Ishikawa (cell line): ENCODE measurements at regions not wholly inside any gene's neighbourhood (a gene's known extent, or its start where the extent isn't known, plus 50 kb on each side); places are given as distances from the start of the nearest gene placed in this dataset.

Source experiments
- CEBPB ChIP-seq: IDR thresholded peaks from 2 replicates; pipeline ENCODE4 v1.6.1; 2012
- CREB1 ChIP-seq: IDR thresholded peaks from 2 replicates; pipeline ENCODE4 v1.6.1; 2012; ENCODE audit warnings: low read depth
- EGR1 ChIP-seq: IDR thresholded peaks from 2 replicates; pipeline ENCODE4 v1.6.1; 2012
- EP300 ChIP-seq: IDR thresholded peaks from 2 replicates; pipeline ENCODE4 v1.6.1; 2012; ENCODE audit warnings: borderline replicate concordance
- FOXM1 ChIP-seq: IDR thresholded peaks from 2 replicates; pipeline ENCODE4 v1.6.1; 2012; ENCODE audit warnings: low read depth, borderline replicate concordance
- MAX ChIP-seq: IDR thresholded peaks from 2 replicates; pipeline ENCODE4 v1.6.1; 2012
- NFIC ChIP-seq: IDR thresholded peaks from 2 replicates; pipeline ENCODE4 v1.6.1; 2012
- RAD21 ChIP-seq: IDR thresholded peaks from 2 replicates; pipeline ENCODE4 v1.6.1; 2012; ENCODE audit warnings: low read depth
- TAF1 ChIP-seq: IDR thresholded peaks from 2 replicates; pipeline ENCODE4 v1.6.1; 2012; ENCODE audit warnings: low read depth, mild to moderate bottlenecking
- TCF12 ChIP-seq: IDR thresholded peaks from 2 replicates; pipeline ENCODE4 v1.6.1; 2012; ENCODE audit warnings: low read depth
- TEAD4 ChIP-seq: IDR thresholded peaks from 2 replicates; pipeline ENCODE4 v1.6.1; 2012
- USF1 ChIP-seq: IDR thresholded peaks from 2 replicates; pipeline ENCODE4 v1.6.1; 2012
- YY1 ChIP-seq: IDR thresholded peaks from 2 replicates; pipeline ENCODE4 v1.6.1; 2012; ENCODE audit warnings: low read depth
- ZBTB7A ChIP-seq: IDR thresholded peaks from 2 replicates; pipeline ENCODE4 v1.6.1; 2012; ENCODE audit warnings: low read depth
- TF ChIP-seq, protein P1 (sequence below): IDR thresholded peaks from 2 replicates; pipeline ENCODE4 v1.6.1; 2012; ENCODE audit warnings: low read depth, mild to moderate bottlenecking

- no peak for TF ChIP-seq CEBPB
- no peak for TF ChIP-seq YY1
- TF ChIP-seq TEAD4 = no peak
Observed at GRCh38 chr1:199167460-199167859, 528.6 kb downstream of the PTPRC start.

DNA sequence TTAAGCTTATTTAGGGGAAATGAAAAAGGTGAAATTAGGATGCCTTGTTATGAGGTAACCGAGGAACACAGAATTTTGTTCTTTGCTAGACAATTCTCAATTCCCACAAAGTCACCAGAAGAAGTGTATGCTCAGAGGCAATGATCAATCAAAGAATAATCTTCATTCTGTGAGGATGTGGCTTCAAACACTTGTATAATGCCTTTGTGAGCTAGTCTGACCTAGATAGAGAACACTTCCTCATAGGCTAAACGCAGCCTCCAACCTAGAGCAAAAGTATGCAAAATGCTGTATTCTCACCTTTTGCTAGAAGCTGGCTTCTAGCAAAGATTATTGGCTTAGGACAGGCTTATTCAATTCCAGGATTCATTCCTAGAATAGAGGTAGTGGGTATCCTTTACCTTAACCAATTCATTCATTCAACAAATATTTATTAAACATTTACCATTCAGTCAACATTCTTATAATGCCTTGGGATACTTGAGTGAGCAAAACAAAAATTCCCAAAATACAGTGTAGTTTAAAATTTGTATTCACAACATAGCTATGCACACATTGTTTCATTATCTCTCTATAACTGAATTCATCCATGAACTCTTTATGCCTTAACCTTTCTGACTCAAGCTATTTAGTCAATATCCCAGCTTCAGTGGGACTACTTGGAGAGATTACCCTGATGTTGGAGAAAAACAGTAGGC, 530.2 kb downstream of the PTPRC start:
- TF ChIP-seq CREB1 = no peak
- no peak for TF ChIP-seq EP300
- no peak for TF ChIP-seq TEAD4
- no peak for TF ChIP-seq NFIC

DNA sequence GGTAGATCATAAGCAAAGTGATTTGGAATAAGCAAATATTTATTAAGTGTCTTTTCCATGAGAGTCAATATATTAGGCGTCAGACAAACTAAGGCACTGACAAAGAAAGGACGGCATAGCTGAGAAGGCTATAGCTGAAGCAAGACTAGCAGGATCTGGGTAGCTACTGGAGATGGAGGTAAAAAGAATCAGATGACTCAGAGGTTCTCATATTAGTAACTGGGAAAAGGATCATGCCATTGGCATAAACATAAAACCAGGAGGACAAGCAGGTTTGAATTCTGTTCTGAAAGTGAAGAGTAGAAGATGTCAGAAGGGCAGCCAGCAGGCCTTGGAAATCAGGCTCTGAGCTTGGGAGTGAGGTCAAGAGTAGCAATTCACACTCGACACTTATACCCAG, 531.9 kb downstream of the PTPRC start:
- TF ChIP-seq NFIC = no peak
- TF ChIP-seq EGR1 = no peak
- TF ChIP-seq RAD21 = no peak
- no peak for TF ChIP-seq ZBTB7A
- TF ChIP-seq CREB1 = no peak
- TF ChIP-seq USF1 = no peak
- TF ChIP-seq MAX = no peak

- TF ChIP-seq CEBPB (no peak), TEAD4 (no peak), NFIC (no peak), EP300 (no peak), ZBTB7A (no peak), RAD21 (no peak), USF1 (no peak), FOXM1 (no peak), MAX (no peak), TCF12 (no peak), EGR1 (no peak), CREB1 (no peak)
Observed at GRCh38 chr1:199172171-199173124, 533.6 kb downstream of the PTPRC start.

DNA sequence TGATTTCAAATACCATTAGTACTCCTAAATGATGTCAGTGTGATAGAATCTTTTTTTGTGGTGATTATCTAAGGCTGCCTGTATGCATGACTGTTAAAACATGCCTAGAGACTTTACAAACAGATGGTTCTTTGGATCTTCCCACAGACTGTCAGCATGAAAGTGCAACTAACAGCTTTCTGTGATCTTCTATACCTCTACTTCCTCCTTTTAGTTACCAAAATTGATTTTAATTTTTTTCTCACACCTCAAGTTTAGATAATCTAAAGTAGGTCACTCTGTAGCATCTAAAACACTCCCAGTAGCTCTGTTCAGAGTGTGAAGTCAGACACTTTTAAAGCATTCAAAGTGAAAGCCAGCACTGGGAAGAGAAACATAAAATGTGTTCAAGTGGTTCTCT, 534.5 kb downstream of the PTPRC start:
- TF ChIP-seq, protein P1, sequence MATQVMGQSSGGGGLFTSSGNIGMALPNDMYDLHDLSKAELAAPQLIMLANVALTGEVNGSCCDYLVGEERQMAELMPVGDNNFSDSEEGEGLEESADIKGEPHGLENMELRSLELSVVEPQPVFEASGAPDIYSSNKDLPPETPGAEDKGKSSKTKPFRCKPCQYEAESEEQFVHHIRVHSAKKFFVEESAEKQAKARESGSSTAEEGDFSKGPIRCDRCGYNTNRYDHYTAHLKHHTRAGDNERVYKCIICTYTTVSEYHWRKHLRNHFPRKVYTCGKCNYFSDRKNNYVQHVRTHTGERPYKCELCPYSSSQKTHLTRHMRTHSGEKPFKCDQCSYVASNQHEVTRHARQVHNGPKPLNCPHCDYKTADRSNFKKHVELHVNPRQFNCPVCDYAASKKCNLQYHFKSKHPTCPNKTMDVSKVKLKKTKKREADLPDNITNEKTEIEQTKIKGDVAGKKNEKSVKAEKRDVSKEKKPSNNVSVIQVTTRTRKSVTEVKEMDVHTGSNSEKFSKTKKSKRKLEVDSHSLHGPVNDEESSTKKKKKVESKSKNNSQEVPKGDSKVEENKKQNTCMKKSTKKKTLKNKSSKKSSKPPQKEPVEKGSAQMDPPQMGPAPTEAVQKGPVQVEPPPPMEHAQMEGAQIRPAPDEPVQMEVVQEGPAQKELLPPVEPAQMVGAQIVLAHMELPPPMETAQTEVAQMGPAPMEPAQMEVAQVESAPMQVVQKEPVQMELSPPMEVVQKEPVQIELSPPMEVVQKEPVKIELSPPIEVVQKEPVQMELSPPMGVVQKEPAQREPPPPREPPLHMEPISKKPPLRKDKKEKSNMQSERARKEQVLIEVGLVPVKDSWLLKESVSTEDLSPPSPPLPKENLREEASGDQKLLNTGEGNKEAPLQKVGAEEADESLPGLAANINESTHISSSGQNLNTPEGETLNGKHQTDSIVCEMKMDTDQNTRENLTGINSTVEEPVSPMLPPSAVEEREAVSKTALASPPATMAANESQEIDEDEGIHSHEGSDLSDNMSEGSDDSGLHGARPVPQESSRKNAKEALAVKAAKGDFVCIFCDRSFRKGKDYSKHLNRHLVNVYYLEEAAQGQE = no peak
- no peak for TF ChIP-seq RAD21
- no peak for TF ChIP-seq MAX
- TF ChIP-seq TEAD4 = no peak
- TF ChIP-seq USF1 = no peak
- TF ChIP-seq CREB1 = no peak
- TF ChIP-seq TAF1 = no peak
- no peak for TF ChIP-seq NFIC
- no peak for TF ChIP-seq CEBPB
- no peak for TF ChIP-seq FOXM1
- TF ChIP-seq EGR1 = no peak
- no peak for TF ChIP-seq YY1
- no peak for TF ChIP-seq ZBTB7A
- TF ChIP-seq EP300 = no peak
- TF ChIP-seq TCF12 = no peak

GRCh38 chr1:199174336-199174735, 535.5 kb downstream of the PTPRC start:
- TF ChIP-seq TAF1 (no peak), YY1 (no peak)

- TF ChIP-seq MAX = no peak
Observed at GRCh38 chr1:199176713-199177112, 537.9 kb downstream of the PTPRC start.

DNA sequence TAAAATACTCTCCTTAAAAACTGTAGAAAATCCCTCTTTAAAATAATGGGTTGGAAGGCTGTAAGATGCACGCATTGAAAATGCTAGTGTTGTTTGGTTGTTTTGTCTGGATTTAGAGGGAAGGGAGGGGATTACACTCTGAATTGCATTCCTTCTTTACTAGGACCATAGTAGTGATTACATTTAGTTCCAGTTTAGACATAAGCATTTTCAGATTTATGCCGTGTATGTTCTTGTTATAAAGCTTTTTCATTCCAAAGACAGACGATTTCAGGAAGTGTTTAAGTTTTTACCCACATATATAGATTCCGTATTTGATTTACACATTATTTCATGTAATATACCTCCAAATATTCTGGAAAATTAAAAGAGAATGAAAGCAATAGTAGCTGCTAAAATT, 538.4 kb downstream of the PTPRC start:
- TF ChIP-seq CEBPB = no peak
- no peak for TF ChIP-seq TEAD4
- TF ChIP-seq, protein P1 = no peak
- no peak for TF ChIP-seq RAD21
- no peak for TF ChIP-seq ZBTB7A
- TF ChIP-seq YY1 = no peak
- no peak for TF ChIP-seq TCF12
- no peak for TF ChIP-seq EP300
